Right lobe of liver (tissue), 6 donors: ENCODE measurements at regions not wholly inside any gene's neighbourhood (a gene's known extent, or its start where the extent isn't known, plus 50 kb on each side); places are given as distances from the start of the nearest gene placed in this dataset.

Experiments
- ATAC-seq, 4 donors: fragments of 200-7000 bp; cut with Tn5 transposase; one replicate each; pipeline ENCODE4 v1.9.1; 2020; ENCODE audit warnings: mild to moderate bottlenecking in 4 of 4, moderate library complexity in 4 of 4
- DNase-seq, 3 donors: peaks; one replicate each; pipeline ENCODE4 v3.0.0-alpha.2; 2020
- H3K27ac ChIP-seq, 3 donors: fragments of 200-600 bp; one replicate each; pipeline ENCODE4 v1.8.0; 2022
- H3K27me3 ChIP-seq, 2 donors: fragments of 200-600 bp; one replicate each; pipeline ENCODE4 v1.8.0; 2022
- H3K36me3 ChIP-seq, 4 donors: fragments of 200-600 bp; sonication (generic) in 1 of 4; one replicate each; pipeline versions ENCODE4 v1.5.1 to v1.8.0; 2017 to 2022; ENCODE audit warnings: control low read depth in 1 of 4
- H3K4me1 ChIP-seq, 4 donors: fragments of 200-600 bp; sonication (generic) in 1 of 4; one replicate each; pipeline versions ENCODE4 v1.5.1 to v1.8.0; 2017 to 2022; ENCODE audit warnings: control low read depth in 1 of 4
- H3K4me3 ChIP-seq, 3 donors: fragments of 200-600 bp; one replicate each; pipeline ENCODE4 v1.8.0; 2022
- H3K9me3 ChIP-seq, 4 donors: fragments of 200-600 bp; sonication (generic) in 1 of 4; one replicate each; pipeline versions ENCODE4 v1.5.1 to v1.8.0; 2017 to 2022; ENCODE audit warnings: control low read depth in 1 of 4
- CTCF ChIP-seq, 4 donors: fragments of 200-600 bp in 3 of 4; fragments of 450-650 bp in 1 of 4; IDR thresholded peaks; one replicate each; pipeline versions ENCODE4 v1.5.1 to v1.8.0; 2016 to 2022; ENCODE audit warnings: antibody characterized with exemption in 4 of 4, mild to moderate bottlenecking in 2 of 4
- POLR2A ChIP-seq: fragments of 450-650 bp; IDR thresholded peaks from one replicate; pipeline ENCODE4 v1.6.1; 2017; ENCODE audit warnings: antibody characterized with exemption, mild to moderate bottlenecking
- WGBS: methylation state at CpG from one replicate; pipeline ENCODE4 v1.1.6; 2018; ENCODE audit warnings: low coverage, low lambda C conversion rate; ENCODE audit not compliant: insufficient coverage; ENCODE audit errors: missing lambda C conversion rate; 5-methylcytosine and 5-hydroxymethylcytosine counted together
- intact Hi-C, 2 donors: fragments of 100-400 bp; cut with DNase I; formaldehyde crosslinking; loops; one replicate each; pipeline versions ENCODE4 v1.11.2 to v1.14.1; 2022
- donor health status: DM: no; HTN: yes; CAD: no.
- donor health status: DM: no; HTN: no; CAD: no.
- donor health status: DM: no; HTN: no; CAD: no.
- donor health status: DM: no; HTN: yes; CAD: no.
- donor health status: DM: no; HTN: yes; CAD: no.

GRCh38 chr16:87057951-87058560 is 259.1 kb downstream of the C16orf95 start:
- peak in 1 of 3 donors; percentile 35 for DNase-seq
- intact Hi-C loops, result no loop called here
- H3K27me3 ChIP-seq, result no peaks in the 10 kb centered on the region
- H3K9me3 ChIP-seq, result no peaks in the 10 kb centered on the region
- ATAC-seq, result no peak
- no peaks in the 10 kb centered on the region for H3K4me1 ChIP-seq
- H3K27ac ChIP-seq, result no peak overlapping the region
- 75% methylated on average over 22 of the region's 26 CpGs for whole genome bisulfite sequencing
- TF ChIP-seq CTCF (IDR thresholded peaks at IDR 0.05), result no peak
- TF ChIP-seq POLR2A, result no peak
- H3K36me3 ChIP-seq, result no peaks in the 10 kb centered on the region
- H3K4me3 ChIP-seq, result no peak overlapping the region

- no peaks in the 10 kb centered on the region for H3K4me1 ChIP-seq
- no peaks in the 10 kb centered on the region for H3K9me3 ChIP-seq
- H3K27ac ChIP-seq, result no peak overlapping the region
- DNase-seq, result peak in 1 of 3 donors; percentile 26
- no peak for ATAC-seq
- no peaks in the 10 kb centered on the region for H3K36me3 ChIP-seq
- WGBS, result 78% methylated on average over 5 of the region's 17 CpGs
- no peak for TF ChIP-seq POLR2A
- no peak for TF ChIP-seq CTCF (IDR thresholded peaks at IDR 0.05)
- no peaks in the 10 kb centered on the region for H3K27me3 ChIP-seq
- intact Hi-C loops, result no loop called here
- no peak overlapping the region for H3K4me3 ChIP-seq
Observed at GRCh38 chr16:87058728-87059250, 258.4 kb downstream of the C16orf95 start.

GRCh38 chr16:87060034-87060986 is 256.9 kb downstream of the C16orf95 start:
- ATAC-seq (peak in 2 of 4 donors; percentile 23 to 29), DNase-seq (peak in 1 of 3 donors; percentile 31)
- Histone ChIP-seq H3K36me3 (no peaks in the 10 kb centered on the region), H3K4me3 (no peak overlapping the region), H3K27ac (no peak overlapping the region), H3K27me3 (no peaks in the 10 kb centered on the region), H3K9me3 (no peaks in the 10 kb centered on the region), H3K4me1 (no peaks in the 10 kb centered on the region)
- WGBS, result 23% methylated on average over 13 of the region's 16 CpGs
- TF ChIP-seq POLR2A (no peak), CTCF (IDR thresholded peaks at IDR 0.05) (no peak)
- intact Hi-C loops, result loop anchor here (10.0 kb wide), 2 partner anchors 214 to 486 kb away; partner anchors contain the start of gene FOXL1 (in 1 of the 2)

GRCh38 chr16:87061243-87061920 is 255.8 kb downstream of the C16orf95 start:
- 30% methylated on average over 5 of the region's 5 CpGs for WGBS
- Histone ChIP-seq H3K9me3 (no peaks in the 10 kb centered on the region), H3K4me1 (no peaks in the 10 kb centered on the region), H3K27me3 (no peaks in the 10 kb centered on the region), H3K4me3 (no peak overlapping the region), H3K27ac (no peak overlapping the region), H3K36me3 (no peaks in the 10 kb centered on the region)
- ATAC-seq (no peak), DNase-seq (no peak)
- TF ChIP-seq CTCF (IDR thresholded peaks at IDR 0.05), result no peak
- no peak for TF ChIP-seq POLR2A
- intact Hi-C loops, result loop anchor here (10.0 kb wide), 2 partner anchors 213 to 487 kb away; partner anchors contain the start of gene FOXL1 (in 1 of the 2)
